DOHH2 (cell line): ENCODE measurements at regions not wholly inside any gene's neighbourhood (a gene's known extent, or its start where the extent isn't known, plus 50 kb on each side); places are given as distances from the start of the nearest gene placed in this dataset.

Experiments
- H3F3A ChIP-seq: fragments of 200-600 bp; sonication (generic), shearing (Covaris generic); 2 replicates; pipeline ENCODE4 v1.6.0; 2016; ENCODE audit warnings: antibody characterized with exemption, mild to moderate bottlenecking; ENCODE audit not compliant: control insufficient read depth, insufficient read depth
- H3K27ac ChIP-seq: fragments of 200-600 bp; sonication (generic); 2 replicates; pipeline ENCODE4 v1.5.1; 2014; ENCODE audit warnings: low read depth, mild to moderate bottlenecking, low read length, moderate library complexity
- H3K27me3 ChIP-seq: fragments of 200-600 bp; sonication (generic); 2 replicates; pipeline ENCODE4 v1.6.1; 2014; ENCODE audit warnings: mild to moderate bottlenecking, low read length, mixed read lengths; ENCODE audit not compliant: control insufficient read depth
- H3K36me3 ChIP-seq: fragments of 200-600 bp; sonication (generic); 2 replicates; pipeline ENCODE4 v1.6.1; 2014; ENCODE audit warnings: mild to moderate bottlenecking, low read length, moderate library complexity, mixed read lengths; ENCODE audit not compliant: control insufficient read depth
- H3K4me1 ChIP-seq: fragments of 200-600 bp; sonication (generic); 2 replicates; pipeline ENCODE4 v1.6.1; 2014; ENCODE audit warnings: mild to moderate bottlenecking, low read length, mixed read lengths; ENCODE audit not compliant: control insufficient read depth
- H3K4me2 ChIP-seq: fragments of 200-600 bp; sonication (generic); 2 replicates; pipeline ENCODE4 v1.6.0; 2014; ENCODE audit warnings: mild to moderate bottlenecking, low read length, moderate library complexity
- H3K4me3 ChIP-seq: fragments of 200-600 bp; sonication (generic); 2 replicates; pipeline ENCODE4 v1.5.1; 2014; ENCODE audit warnings: mild to moderate bottlenecking, low read length, mixed read lengths
- H3K79me2 ChIP-seq: fragments of 200-600 bp; sonication (generic); 2 replicates; pipeline ENCODE4 v1.6.1; 2014; ENCODE audit warnings: mild to moderate bottlenecking, low read length, mixed read lengths; ENCODE audit not compliant: control insufficient read depth
- H3K9me2 ChIP-seq: fragments of 200-600 bp; sonication (generic); replicated peaks from 2 replicates; pipeline ENCODE4 v1.6.1; 2014; ENCODE audit warnings: mild to moderate bottlenecking, low read length, mixed read lengths; ENCODE audit not compliant: control insufficient read depth
- H3K9me3 ChIP-seq: fragments of 200-600 bp; sonication (generic); 2 replicates; pipeline ENCODE4 v1.6.1; 2014; ENCODE audit warnings: antibody characterized with exemption, low read length, mixed read lengths; ENCODE audit not compliant: control insufficient read depth, insufficient read depth
- H4K20me1 ChIP-seq: fragments of 200-600 bp; sonication (generic); 2 replicates; pipeline ENCODE4 v1.6.0; 2014; ENCODE audit warnings: low read depth, mild to moderate bottlenecking, antibody characterized with exemption, low read length, moderate library complexity; ENCODE audit not compliant: control insufficient read depth, insufficient read depth
- EZH2phosphoT487 ChIP-seq: fragments of 200-600 bp; sonication (generic); IDR thresholded peaks from 2 replicates; pipeline ENCODE4 v1.6.1; 2017; ENCODE audit warnings: borderline replicate concordance, mild to moderate bottlenecking, antibody characterized with exemption, low read length, moderate library complexity, mixed read lengths
- TF ChIP-seq, protein P1 (sequence below): fragments of 200-600 bp; sonication (generic); IDR thresholded peaks from one replicate; pipeline ENCODE4 v1.5.1; 2014; ENCODE audit warnings: antibody characterized with exemption, mild to moderate bottlenecking, low read depth, low read length; ENCODE audit not compliant: poor library complexity, severe bottlenecking

GRCh38 chr16:51049678-51050376 lies 101.2 kb downstream of the SALL1 start:
- Histone ChIP-seq H3K4me3 (no peak overlapping the region), H3K79me2 (no peaks in the 10 kb centered on the region), H3K27ac (no peak overlapping the region), H3K4me2 (no peak overlapping the region), H3K9me2 (no peaks in the 10 kb centered on the region), H3F3A (no peaks in the 10 kb centered on the region), H3K36me3 (no peaks in the 10 kb centered on the region), H3K4me1 (no peaks in the 10 kb centered on the region), H3K9me3 (no peaks in the 10 kb centered on the region), H3K27me3 (no peaks in the 10 kb centered on the region), H4K20me1 (no peaks in the 10 kb centered on the region)
- TF ChIP-seq, protein P1, sequence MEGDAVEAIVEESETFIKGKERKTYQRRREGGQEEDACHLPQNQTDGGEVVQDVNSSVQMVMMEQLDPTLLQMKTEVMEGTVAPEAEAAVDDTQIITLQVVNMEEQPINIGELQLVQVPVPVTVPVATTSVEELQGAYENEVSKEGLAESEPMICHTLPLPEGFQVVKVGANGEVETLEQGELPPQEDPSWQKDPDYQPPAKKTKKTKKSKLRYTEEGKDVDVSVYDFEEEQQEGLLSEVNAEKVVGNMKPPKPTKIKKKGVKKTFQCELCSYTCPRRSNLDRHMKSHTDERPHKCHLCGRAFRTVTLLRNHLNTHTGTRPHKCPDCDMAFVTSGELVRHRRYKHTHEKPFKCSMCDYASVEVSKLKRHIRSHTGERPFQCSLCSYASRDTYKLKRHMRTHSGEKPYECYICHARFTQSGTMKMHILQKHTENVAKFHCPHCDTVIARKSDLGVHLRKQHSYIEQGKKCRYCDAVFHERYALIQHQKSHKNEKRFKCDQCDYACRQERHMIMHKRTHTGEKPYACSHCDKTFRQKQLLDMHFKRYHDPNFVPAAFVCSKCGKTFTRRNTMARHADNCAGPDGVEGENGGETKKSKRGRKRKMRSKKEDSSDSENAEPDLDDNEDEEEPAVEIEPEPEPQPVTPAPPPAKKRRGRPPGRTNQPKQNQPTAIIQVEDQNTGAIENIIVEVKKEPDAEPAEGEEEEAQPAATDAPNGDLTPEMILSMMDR, result no peak
- no peak for TF ChIP-seq EZH2phosphoT487

GRCh38 chr16:51049276-51049675 lies 101.8 kb downstream of the SALL1 start:
- H3K79me2 ChIP-seq, result no peaks in the 10 kb centered on the region
- no peaks in the 10 kb centered on the region for H3K27me3 ChIP-seq
- no peak overlapping the region for H3K27ac ChIP-seq
- no peak overlapping the region for H3K4me3 ChIP-seq
- TF ChIP-seq, protein P1, result no peak
- TF ChIP-seq EZH2phosphoT487, result no peak
- H3K4me1 ChIP-seq, result no peaks in the 10 kb centered on the region
- H3K9me2 ChIP-seq, result no peaks in the 10 kb centered on the region
- no peaks in the 10 kb centered on the region for H3K36me3 ChIP-seq
- no peaks in the 10 kb centered on the region for H4K20me1 ChIP-seq
- no peaks in the 10 kb centered on the region for H3F3A ChIP-seq
- H3K4me2 ChIP-seq, result no peak overlapping the region
- H3K9me3 ChIP-seq, result no peaks in the 10 kb centered on the region

DNA sequence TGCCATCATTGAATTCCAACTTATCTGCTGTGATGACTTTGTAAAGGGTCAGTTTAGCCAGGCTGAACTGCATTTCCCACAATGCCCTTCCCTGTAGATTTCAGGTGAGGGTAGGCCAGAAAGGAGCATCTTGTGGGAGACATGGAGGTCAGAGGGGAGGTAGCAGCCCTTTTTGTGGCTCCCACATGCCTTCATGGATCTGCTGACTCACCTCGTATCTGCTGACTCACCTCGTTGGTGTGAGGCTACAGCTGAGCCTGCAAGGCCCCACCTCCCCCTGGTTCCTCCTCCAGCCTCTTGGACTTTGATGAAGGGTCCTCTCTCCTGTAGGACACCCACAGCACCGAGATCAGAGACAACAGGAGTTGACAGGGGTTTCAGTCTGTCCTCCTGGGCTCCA lies 102.5 kb downstream of the SALL1 start:
- no peak overlapping the region for H3K4me3 ChIP-seq
- TF ChIP-seq EZH2phosphoT487, result no peak
- TF ChIP-seq, protein P1, result no peak
- H4K20me1 ChIP-seq, result no peaks in the 10 kb centered on the region
- no peaks in the 10 kb centered on the region for H3K9me2 ChIP-seq
- H3K4me1 ChIP-seq, result no peaks in the 10 kb centered on the region
- H3K9me3 ChIP-seq, result no peaks in the 10 kb centered on the region
- H3K27ac ChIP-seq, result no peak overlapping the region
- H3K79me2 ChIP-seq, result no peaks in the 10 kb centered on the region
- H3K4me2 ChIP-seq, result no peak overlapping the region
- H3F3A ChIP-seq, result no peaks in the 10 kb centered on the region
- no peaks in the 10 kb centered on the region for H3K27me3 ChIP-seq
- H3K36me3 ChIP-seq, result no peaks in the 10 kb centered on the region
